Umbilical cord (tissue), 1 donor: ENCODE measurements at regions not wholly inside any gene's neighbourhood (a gene's known extent, or its start where the extent isn't known, plus 50 kb on each side); places are given as distances from the start of the nearest gene placed in this dataset.

Experiments
- DNase-seq: peaks from one replicate; pipeline ENCODE4 v3.0.0-alpha.2; 2015; ENCODE audit warnings: low spot score

DNA sequence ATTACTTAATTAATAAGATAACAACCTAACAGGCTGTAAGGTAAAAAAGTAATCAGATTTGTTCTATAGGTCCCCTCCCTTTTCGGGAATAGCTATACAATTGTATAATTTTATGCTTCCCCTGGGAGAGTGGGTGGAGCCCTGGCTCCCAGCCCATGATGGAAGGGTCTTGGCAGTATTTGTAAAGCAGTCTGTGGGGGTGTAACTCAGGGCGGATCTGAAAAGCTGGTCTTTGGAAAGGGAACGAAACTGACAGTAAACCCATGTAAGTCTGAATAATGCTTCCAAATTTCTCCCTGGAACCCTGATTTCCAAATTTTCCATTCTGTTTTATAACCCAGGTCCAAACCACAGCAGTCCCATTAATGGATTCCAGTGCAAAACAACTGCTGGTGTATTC, 110.4 kb downstream of the DAD1 start:
- DNase-seq = peak; percentile 49

DNA sequence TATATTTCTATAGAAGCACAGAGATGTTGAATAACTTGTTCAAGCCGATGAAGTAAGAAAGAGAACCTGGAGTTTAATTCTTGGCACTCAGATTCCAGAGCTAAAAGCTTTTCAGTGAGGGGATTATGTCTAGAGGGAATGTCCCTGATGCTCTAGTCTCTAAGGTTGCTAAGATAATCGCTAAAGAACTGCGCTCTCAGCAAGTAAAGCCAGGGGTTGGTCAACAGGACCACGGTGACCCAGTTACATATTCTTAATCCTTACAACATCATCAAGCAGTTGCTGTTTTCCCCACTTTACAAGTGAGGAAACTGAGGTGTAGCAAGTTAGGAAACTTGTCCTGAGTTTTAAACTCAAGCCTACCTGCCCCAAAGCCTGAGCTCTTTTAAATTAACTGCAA, 110.8 kb downstream of the DAD1 start:
- peak; percentile 49 for DNase-seq

GRCh38 chr14:22477569-22478194, 111.3 kb downstream of the DAD1 start:
- DNase-seq = no peak

DNA sequence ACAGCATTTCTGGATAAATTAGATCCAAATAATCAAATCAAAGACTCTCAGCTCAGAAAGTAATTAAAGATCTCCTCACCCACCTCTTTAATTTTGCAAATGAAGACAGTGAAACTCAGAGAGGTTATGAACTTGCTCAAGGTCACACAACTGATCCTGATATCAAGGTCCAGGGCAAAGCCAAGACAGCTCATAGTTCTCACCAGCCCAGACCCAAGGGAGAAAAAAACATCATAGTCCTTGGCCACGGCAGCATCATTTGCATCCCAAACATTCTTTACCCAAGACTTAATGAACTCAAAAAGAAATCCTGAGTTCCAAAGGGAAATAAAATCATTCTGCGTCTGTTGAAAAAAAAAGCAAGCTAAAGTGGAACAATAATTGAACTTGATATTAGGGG, 112.1 kb downstream of the DAD1 start:
- DNase-seq = no peak

DNA sequence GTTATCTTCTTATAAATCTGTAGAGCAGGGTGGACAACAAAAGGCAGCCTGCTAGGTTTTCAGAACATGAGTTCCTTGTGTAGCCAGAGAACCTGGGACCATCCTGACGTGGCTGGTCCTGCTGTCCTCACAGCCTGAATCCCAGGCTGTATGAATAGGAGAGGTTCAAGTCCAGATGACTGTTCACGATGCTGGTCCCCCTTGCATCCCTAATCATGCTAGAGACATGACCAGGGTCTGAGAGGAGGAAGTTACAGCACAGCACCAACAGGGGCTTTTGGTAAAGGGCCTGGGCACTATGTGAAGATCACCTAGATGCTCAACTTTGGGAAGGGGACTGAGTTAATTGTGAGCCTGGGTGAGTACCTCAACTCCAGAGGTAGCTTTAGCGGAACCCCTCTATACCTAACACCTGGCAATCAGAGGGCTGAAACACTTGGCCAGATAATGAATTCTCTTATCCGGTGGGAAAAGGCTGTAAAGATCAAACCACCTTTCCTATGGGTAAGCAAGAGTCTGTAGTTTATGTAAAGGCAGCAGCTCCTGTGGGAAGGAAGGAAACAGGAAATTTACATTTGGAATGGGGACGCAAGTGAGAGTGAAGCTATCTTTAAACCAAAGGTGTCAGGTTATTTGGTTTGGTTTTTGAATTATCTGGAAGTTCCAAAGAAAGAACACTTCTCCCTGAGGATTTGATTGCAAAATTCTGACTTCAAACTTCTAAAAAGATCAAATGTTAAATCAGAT, 112.8 kb downstream of the DAD1 start:
- no peak for DNase-seq

GRCh38 chr14:22475381-22475780, 113.6 kb downstream of the DAD1 start:
- no peak for DNase-seq

GRCh38 chr14:22474730-22475351, 114.2 kb downstream of the DAD1 start:
- DNase-seq = no peak

- peak; percentile 52 for DNase-seq
Measured at GRCh38 chr14:22472935-22473854, 115.8 kb downstream of the DAD1 start.

GRCh38 chr14:22472466-22472865, 116.6 kb downstream of the DAD1 start:
- DNase-seq = no peak

DNA sequence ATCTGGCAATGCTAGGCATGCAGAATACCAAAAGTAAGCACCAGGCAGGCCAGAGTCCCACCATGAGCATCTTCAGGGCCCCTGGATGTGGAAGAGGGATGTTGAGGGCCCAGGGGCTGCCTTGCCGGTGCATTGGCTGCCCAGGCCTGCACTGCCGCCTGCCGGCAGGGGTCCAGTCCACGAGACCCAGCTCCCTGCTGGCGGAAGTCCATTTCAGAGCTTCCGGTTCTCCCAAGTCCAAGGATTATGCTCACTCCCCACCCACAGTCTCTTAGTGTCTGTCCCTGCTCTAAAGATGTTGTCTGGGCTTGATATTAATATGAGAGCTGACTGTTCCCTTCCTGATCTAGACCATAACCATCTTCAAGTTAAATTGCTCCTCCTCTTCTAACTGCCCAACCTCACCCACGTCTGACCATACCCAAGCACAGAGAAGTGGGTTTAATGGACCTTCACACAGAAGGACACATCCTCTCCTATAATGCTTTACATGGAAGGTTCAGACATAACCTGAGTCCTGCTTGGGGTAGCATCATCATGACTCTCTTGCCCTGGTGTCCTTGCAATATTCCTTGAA, 117.4 kb downstream of the DAD1 start:
- DNase-seq = peak; percentile 53

GRCh38 chr14:22469538-22470303, 119.3 kb downstream of the DAD1 start:
- no peak for DNase-seq

- no peak for DNase-seq
Measured at GRCh38 chr14:22468830-22469229, 120.2 kb downstream of the DAD1 start.

- no peak for DNase-seq
Measured at GRCh38 chr14:22466491-22466890, 122.5 kb downstream of the DAD1 start.

DNA sequence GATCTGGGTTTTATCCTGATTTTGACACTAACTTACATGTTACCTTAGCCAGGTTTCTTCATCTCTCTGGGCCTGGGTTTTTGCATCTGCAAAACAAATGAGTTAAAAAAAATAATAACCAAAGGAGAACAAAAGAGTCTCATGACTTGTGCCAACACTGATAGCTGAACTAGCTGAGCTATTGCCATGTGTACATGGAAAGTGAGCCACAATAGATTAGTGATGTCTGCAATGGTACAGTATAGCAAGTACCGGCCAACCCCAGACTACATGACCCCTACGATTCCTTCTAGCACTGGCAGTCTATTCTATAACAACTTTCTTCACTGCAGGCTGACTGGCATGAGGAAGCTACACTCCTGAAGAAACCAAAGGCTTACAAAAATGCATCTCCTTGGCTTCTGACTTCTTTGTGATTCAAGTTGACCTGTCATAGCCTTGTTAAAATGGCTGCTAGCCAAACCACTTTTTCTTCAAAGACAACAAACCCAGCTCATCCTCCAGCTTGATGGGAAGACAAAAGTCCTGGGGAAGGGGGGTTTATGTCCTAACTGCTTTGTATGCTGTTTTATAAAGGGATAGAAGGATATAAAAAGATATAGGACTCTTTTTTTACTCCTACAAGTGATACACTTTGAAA, 123.7 kb downstream of the DAD1 start:
- no peak for DNase-seq

DNA sequence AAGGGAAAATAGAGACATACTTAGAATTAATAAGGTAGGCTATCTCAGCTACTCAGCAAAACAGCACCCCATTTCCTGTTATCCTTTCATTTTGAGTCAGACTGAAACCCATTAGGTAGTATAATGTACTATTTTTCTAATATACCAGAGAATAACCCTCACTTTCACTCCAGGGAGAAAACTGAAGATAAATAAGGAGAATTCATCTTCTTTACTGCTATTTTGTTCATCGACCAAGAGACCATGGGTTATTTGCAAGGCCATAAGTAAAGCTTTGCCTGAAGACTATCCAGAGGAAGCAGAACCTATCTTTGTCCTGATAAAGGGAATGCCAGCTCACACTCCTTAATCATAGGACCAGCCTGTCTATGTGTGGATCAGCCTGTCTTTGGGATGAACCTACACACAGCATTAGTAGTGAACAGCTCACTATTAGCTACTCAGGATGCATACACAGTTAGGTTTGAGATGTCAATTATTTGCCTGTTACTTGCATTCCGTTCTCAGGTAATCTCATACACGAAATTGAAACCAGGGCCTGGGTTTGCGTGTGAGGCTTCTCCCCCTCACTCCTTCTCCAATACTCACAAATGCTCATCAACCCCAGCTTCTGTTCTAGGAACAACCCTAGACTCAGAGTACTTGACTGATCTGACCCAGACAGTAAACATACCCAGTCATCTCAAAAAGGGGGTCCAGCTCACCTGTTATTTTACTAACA, 124.4 kb downstream of the DAD1 start:
- no peak for DNase-seq

- DNase-seq = no peak
Measured at GRCh38 chr14:22463763-22464173, 125.3 kb downstream of the DAD1 start.

- DNase-seq = no peak
Measured at GRCh38 chr14:22462923-22463322, 126.1 kb downstream of the DAD1 start.

- no peak for DNase-seq
Measured at GRCh38 chr14:22460461-22461195, 128.4 kb downstream of the DAD1 start.

DNA sequence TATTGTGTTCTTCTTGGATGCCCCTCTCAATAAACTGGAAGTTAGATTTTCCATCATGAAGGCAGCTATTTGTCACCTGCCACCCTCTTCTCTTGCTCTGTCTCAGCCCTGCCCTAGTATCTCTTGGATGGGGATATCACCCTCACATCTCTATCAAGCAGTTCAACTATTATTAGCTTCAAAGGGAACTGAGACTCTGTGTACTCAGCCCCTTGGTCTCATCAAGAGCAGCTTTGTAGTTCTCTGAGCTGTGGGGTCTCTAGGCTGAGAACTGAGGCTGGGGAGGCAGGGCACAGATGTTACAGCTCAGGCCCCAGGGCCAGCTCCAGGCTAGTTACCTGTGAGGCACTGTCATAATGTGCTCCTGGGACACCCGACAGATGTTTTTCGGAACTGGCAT, 130.3 kb downstream of the DAD1 start:
- no peak for DNase-seq
